ENCODE measurements at regions not wholly inside any gene's neighbourhood (a gene's known extent, or its start where the extent isn't known, plus 50 kb on each side); places are given as distances from the start of the nearest gene placed in this dataset.

DNA sequence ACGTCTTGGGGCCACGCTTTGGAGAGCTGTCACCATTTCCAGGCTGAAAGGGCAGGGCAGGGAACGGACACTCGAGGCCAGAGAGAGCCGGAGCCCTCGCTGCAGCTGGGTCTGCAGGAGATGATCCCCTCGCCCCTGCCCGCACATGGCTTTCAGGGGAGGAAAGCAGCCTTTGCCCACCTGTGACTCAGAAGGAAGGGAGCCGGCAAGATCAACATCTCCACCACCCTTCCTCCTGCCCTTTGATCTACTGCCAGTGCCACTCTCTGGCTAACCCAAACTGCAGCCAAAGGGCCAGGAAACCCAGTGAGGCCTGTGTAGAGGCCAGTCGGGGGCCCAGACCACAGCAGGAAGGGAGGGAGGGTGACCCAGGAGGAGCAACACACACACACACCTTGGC, 137.1 kb upstream of the ERCC6L2 start:
- TF ChIP-seq, protein P1, sequence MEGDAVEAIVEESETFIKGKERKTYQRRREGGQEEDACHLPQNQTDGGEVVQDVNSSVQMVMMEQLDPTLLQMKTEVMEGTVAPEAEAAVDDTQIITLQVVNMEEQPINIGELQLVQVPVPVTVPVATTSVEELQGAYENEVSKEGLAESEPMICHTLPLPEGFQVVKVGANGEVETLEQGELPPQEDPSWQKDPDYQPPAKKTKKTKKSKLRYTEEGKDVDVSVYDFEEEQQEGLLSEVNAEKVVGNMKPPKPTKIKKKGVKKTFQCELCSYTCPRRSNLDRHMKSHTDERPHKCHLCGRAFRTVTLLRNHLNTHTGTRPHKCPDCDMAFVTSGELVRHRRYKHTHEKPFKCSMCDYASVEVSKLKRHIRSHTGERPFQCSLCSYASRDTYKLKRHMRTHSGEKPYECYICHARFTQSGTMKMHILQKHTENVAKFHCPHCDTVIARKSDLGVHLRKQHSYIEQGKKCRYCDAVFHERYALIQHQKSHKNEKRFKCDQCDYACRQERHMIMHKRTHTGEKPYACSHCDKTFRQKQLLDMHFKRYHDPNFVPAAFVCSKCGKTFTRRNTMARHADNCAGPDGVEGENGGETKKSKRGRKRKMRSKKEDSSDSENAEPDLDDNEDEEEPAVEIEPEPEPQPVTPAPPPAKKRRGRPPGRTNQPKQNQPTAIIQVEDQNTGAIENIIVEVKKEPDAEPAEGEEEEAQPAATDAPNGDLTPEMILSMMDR (IDR thresholded peaks at IDR 0.05 in 2 of 3, conservative IDR thresholded peaks at IDR 0.05 in 1 of 3; ENCODE audit: borderline replicate concordance in 1 of 3, insufficient read depth in 1 of 3, low read depth in 2 of 3, low read length in 2 of 3) = no peak
- no peak for TF ChIP-seq ZFX (IDR thresholded peaks at IDR 0.05)
- no peak for TF ChIP-seq EZH2 (IDR thresholded peaks at IDR 0.05)
- no peak for TF ChIP-seq POLR2AphosphoS5 (IDR thresholded peaks at IDR 0.05; ENCODE audit: low read depth, low read length)
